Fibroblast of lung (primary cell): ENCODE measurements at regions not wholly inside any gene's neighbourhood (a gene's known extent, or its start where the extent isn't known, plus 50 kb on each side); places are given as distances from the start of the nearest gene placed in this dataset.

Source experiments
- CTCF ChIP-seq, 2 donors: IDR thresholded peaks in 1 of 2; conservative IDR thresholded peaks in 1 of 2; 1 replicate in 1 of 2; 2 replicates in 1 of 2; pipeline ENCODE4 v1.5.1; 2011 to 2012; ENCODE audit warnings: low read length in 2 of 2, control low read depth in 1 of 2, inconsistent platforms in 1 of 2, low read depth in 1 of 2, mild to moderate bottlenecking in 1 of 2
- EZH2 ChIP-seq: IDR thresholded peaks from 2 replicates; pipeline ENCODE4 v1.5.1; 2012; ENCODE audit warnings: low read length, control low read depth, mild to moderate bottlenecking; ENCODE audit errors: missing control alignments

- no peak for TF ChIP-seq CTCF (conservative IDR thresholded peaks at IDR 0.05 in 1 of 2, IDR thresholded peaks at IDR 0.05 in 1 of 2; ENCODE audit: low read depth in 1 of 2, low read length in 2 of 2)
- no peak for TF ChIP-seq EZH2
Observed at GRCh38 chr2:173583196-173583595, 228.5 kb downstream of the CDCA7 start.
